ENCODE measurements at regions not wholly inside any gene's neighbourhood (a gene's known extent, or its start where the extent isn't known, plus 50 kb on each side); places are given as distances from the start of the nearest gene placed in this dataset.

GRCh38 chr6:44668976-44669934, 281.7 kb downstream of the CDC5L start:
- Histone ChIP-seq H3K4me1 (no peaks in the 10 kb centered on the region), H3K27me3 (replicated peaks in 1 of 7) (peaks cover 0 to 21% (median 0%) of the 10 kb centered on the region in 7 donors), H3K27ac (no peak overlapping the region), H3K36me3 (no peaks in the 10 kb centered on the region), H3K9me3 (no peaks in the 10 kb centered on the region), H3K4me3 (no peak overlapping the region)
- DNase-seq: no peak
- no peak for TF ChIP-seq POLR2A (IDR thresholded peaks at IDR 0.05)
- no peak for TF ChIP-seq POLR2AphosphoS5 (IDR thresholded peaks at IDR 0.05)
- no peak for TF ChIP-seq CTCF (IDR thresholded peaks at IDR 0.05 in 8 of 11, conservative IDR thresholded peaks at IDR 0.05 in 3 of 11)
- intact Hi-C loops (cut with DNase I; ENCODE audit: low total_unique reads): no loop called here
- 86 to 96% (median 94%) methylated on average over 9 of the region's 9 CpGs for WGBS, 5 donors

GRCh38 chr6:44670146-44670545, 282.6 kb downstream of the CDC5L start:
- H3K36me3 ChIP-seq: no peaks in the 10 kb centered on the region
- intact Hi-C loops (cut with DNase I; ENCODE audit: low total_unique reads): no loop called here
- no peak overlapping the region for H3K27ac ChIP-seq
- peaks cover 0 to 25% (median 0%) of the 10 kb centered on the region in 7 donors for H3K27me3 ChIP-seq (replicated peaks in 1 of 7)
- no peak overlapping the region for H3K4me3 ChIP-seq
- 87 to 97% (median 93%) methylated on average over 3 of the region's 3 CpGs for WGBS, 5 donors
- TF ChIP-seq POLR2AphosphoS5 (IDR thresholded peaks at IDR 0.05) (no peak), POLR2A (IDR thresholded peaks at IDR 0.05) (no peak), CTCF (IDR thresholded peaks at IDR 0.05 in 8 of 11, conservative IDR thresholded peaks at IDR 0.05 in 3 of 11) (no peak)
- H3K9me3 ChIP-seq: no peaks in the 10 kb centered on the region
- no peak for DNase-seq
- H3K4me1 ChIP-seq: no peaks in the 10 kb centered on the region

GRCh38 chr6:44671333-44671732, 283.8 kb downstream of the CDC5L start:
- 66 to 85% (median 73%) methylated on average over 4 of the region's 4 CpGs for WGBS, 5 donors
- Histone ChIP-seq H3K4me3 (no peak overlapping the region), H3K4me1 (no peaks in the 10 kb centered on the region), H3K9me3 (no peaks in the 10 kb centered on the region), H3K27ac (no peak overlapping the region), H3K36me3 (no peaks in the 10 kb centered on the region), H3K27me3 (replicated peaks in 1 of 7) (peaks cover 0 to 25% (median 0%) of the 10 kb centered on the region in 7 donors)
- TF ChIP-seq CTCF (IDR thresholded peaks at IDR 0.05 in 8 of 11, conservative IDR thresholded peaks at IDR 0.05 in 3 of 11) (no peak), POLR2A (IDR thresholded peaks at IDR 0.05) (no peak), POLR2AphosphoS5 (IDR thresholded peaks at IDR 0.05) (no peak)
- intact Hi-C loops (cut with DNase I; ENCODE audit: low total_unique reads): no loop called here
- no peak for DNase-seq

- no peak for DNase-seq
- no peaks in the 10 kb centered on the region for H3K9me3 ChIP-seq
- no peak overlapping the region for H3K27ac ChIP-seq
- no peak for TF ChIP-seq POLR2A (IDR thresholded peaks at IDR 0.05)
- TF ChIP-seq CTCF (IDR thresholded peaks at IDR 0.05 in 8 of 11, conservative IDR thresholded peaks at IDR 0.05 in 3 of 11): no peak
- no peak for TF ChIP-seq POLR2AphosphoS5 (IDR thresholded peaks at IDR 0.05)
- 84 to 91% (median 88%) methylated on average over 3 of the region's 3 CpGs for WGBS, 5 donors
- H3K36me3 ChIP-seq: no peaks in the 10 kb centered on the region
- H3K27me3 ChIP-seq (replicated peaks in 1 of 7): peaks cover 0 to 25% (median 0%) of the 10 kb centered on the region in 7 donors
- intact Hi-C loops (cut with DNase I; ENCODE audit: low total_unique reads): no loop called here
- H3K4me1 ChIP-seq: no peaks in the 10 kb centered on the region
- H3K4me3 ChIP-seq: no peak overlapping the region
Observed at GRCh38 chr6:44672086-44672485, 284.6 kb downstream of the CDC5L start.
